GM10248 (cell line): ENCODE measurements at regions not wholly inside any gene's neighbourhood (a gene's known extent, or its start where the extent isn't known, plus 50 kb on each side); places are given as distances from the start of the nearest gene placed in this dataset.

Experiments
- CTCF ChIA-PET: fragments of 300-600 bp; sonication (Branson Sonifier 250); formaldehyde crosslinking; extraction: SDS; loops from one replicate; lab custom pipeline; 2021; ENCODE audit warnings: antibody characterized with exemption; lab: Yijun Ruan, JAX
- POLR2A ChIA-PET: fragments of 350-650 bp; sonication (Branson Sonifier 250); formaldehyde crosslinking; extraction: SDS; loops from one replicate; lab custom pipeline; 2020; ENCODE audit warnings: antibody characterized with exemption; lab: Yijun Ruan, JAX
- DNase-seq: peaks from one replicate; pipeline ENCODE4 v3.0.0; 2012; ENCODE audit errors: extremely low spot score
- TF ChIP-seq, protein P1 (sequence below): IDR thresholded peaks from 2 replicates; pipeline ENCODE4 v1.5.1; 2012; ENCODE audit warnings: mild to moderate bottlenecking, low read depth; ENCODE audit errors: extremely low read depth, missing control alignments, control extremely low read depth

- TF ChIP-seq, protein P1, sequence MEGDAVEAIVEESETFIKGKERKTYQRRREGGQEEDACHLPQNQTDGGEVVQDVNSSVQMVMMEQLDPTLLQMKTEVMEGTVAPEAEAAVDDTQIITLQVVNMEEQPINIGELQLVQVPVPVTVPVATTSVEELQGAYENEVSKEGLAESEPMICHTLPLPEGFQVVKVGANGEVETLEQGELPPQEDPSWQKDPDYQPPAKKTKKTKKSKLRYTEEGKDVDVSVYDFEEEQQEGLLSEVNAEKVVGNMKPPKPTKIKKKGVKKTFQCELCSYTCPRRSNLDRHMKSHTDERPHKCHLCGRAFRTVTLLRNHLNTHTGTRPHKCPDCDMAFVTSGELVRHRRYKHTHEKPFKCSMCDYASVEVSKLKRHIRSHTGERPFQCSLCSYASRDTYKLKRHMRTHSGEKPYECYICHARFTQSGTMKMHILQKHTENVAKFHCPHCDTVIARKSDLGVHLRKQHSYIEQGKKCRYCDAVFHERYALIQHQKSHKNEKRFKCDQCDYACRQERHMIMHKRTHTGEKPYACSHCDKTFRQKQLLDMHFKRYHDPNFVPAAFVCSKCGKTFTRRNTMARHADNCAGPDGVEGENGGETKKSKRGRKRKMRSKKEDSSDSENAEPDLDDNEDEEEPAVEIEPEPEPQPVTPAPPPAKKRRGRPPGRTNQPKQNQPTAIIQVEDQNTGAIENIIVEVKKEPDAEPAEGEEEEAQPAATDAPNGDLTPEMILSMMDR = no peak
- DNase-seq = no peak
- ChIA-PET CTCF (interaction anchor here (0.8 kb wide), 1 partner anchor 15 kb away, joined by 3 read pairs; no protein-coding TSS in a partner anchor), POLR2A (no interaction called here)
Measured at GRCh38 chr11:26106726-26107125, 225.2 kb upstream of the ANO3 start.

DNA sequence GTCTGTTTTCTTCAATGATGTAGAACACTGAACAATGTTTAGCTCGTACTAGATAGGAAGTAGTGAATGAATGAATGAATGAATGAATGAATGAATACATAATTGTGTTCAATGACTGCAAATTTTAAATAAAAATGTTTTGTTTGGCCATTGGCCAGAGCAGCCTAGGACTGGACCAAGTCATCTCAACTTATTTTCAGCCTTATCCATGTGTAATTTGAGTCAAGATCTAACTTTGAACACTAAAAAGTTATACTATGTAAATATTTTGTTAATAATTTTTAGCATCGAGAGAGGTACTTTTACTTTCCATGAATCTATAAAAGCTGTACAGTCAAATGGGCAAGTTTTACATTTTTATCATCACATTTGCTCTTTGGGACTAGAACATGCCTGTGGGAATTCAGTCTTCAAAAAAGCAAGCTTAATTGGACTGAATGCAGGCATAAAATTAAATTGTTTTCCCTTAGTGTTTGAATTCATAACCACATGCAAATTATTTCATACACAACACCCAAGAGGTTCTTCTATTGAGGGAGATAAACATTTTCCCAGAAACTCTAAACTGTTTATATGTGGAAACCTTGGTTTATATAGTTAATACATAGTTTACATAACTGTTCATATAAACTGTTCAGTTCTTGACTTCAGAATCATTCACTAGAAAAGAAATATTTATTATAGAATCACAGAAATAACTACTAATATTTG lies 222.1 kb upstream of the ANO3 start:
- TF ChIP-seq, protein P1 = no peak
- no peak for DNase-seq
- ChIA-PET POLR2A (no interaction called here), CTCF (no interaction called here)

- TF ChIP-seq, protein P1 = no peak
- ChIA-PET POLR2A (no interaction called here), CTCF (no interaction called here)
- no peak for DNase-seq
Measured at GRCh38 chr11:26112264-26112663, 219.7 kb upstream of the ANO3 start.

GRCh38 chr11:26121466-26121865 lies 210.5 kb upstream of the ANO3 start:
- TF ChIP-seq, protein P1 = no peak
- DNase-seq = no peak
- CTCF ChIA-PET = interaction anchor here (1.1 kb wide), 1 partner anchor 13 kb away, joined by 3 read pairs; no protein-coding TSS in a partner anchor
- POLR2A ChIA-PET = no interaction called here

DNA sequence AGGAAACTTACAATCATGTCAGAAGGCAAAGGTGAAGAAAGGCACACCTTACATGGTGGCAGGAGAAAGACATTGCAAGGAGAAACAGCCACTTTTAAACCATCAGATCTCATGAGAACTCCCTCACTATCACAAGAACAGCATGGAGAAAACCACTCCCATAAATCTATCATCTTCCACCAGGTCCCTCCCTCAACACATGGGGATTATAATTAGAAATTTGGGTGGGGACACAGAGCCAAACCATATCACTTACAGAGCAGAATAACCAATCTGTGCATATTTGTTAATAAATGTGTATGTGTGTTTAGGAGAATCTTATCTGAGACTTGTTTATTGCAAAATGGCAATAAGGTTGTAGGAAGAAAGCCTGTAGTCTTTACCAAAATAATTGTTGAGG lies 205.2 kb upstream of the ANO3 start:
- ChIA-PET POLR2A (no interaction called here), CTCF (no interaction called here)
- no peak for DNase-seq
- TF ChIP-seq, protein P1 = no peak

- CTCF ChIA-PET = no interaction called here
- POLR2A ChIA-PET = no interaction called here
- TF ChIP-seq, protein P1 = no peak
- DNase-seq = no peak
Measured at GRCh38 chr11:26127336-26127735, 204.6 kb upstream of the ANO3 start.
